Keratinocyte (primary cell): ENCODE measurements at regions not wholly inside any gene's neighbourhood (a gene's known extent, or its start where the extent isn't known, plus 50 kb on each side); places are given as distances from the start of the nearest gene placed in this dataset.

Experiments
- EZH2 ChIP-seq: IDR thresholded peaks from one replicate; pipeline ENCODE4 v1.6.1; 2012; ENCODE audit warnings: inconsistent platforms, mild to moderate bottlenecking, low read length, moderate library complexity
- TF ChIP-seq, protein P1 (sequence below), 3 experiments: IDR thresholded peaks in 1 of 3; conservative IDR thresholded peaks in 1 of 3; optimal IDR thresholded peaks in 1 of 3; 2 replicates in 2 of 3; 3 replicates in 1 of 3; pipeline versions ENCODE3 to v1.5.1; 2011; ENCODE audit warnings: low read length in 3 of 3, mild to moderate bottlenecking in 3 of 3, moderate library complexity in 2 of 3, control low read depth in 1 of 3, inconsistent platforms in 1 of 3; ENCODE audit not compliant: insufficient read depth in 2 of 3; ENCODE audit errors: extremely low read depth in 1 of 3

DNA sequence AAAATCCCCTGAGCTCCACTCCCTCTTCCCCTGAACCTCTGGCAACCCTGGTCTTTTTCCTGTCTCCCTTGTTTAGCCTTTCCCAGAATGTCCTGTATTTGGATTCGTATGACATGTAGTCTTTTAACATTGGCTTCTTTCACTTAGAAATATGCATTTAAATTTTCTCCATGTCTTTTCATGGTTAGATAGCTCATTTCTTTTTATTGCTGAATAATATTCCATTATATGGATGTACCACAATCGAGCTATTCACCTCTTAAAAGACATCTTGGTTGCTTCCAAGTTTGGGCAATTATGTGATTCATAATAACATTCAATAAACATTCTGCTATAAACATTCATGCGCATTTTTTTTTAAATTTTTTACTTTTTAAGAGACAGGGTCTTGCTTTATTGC lies 99.6 kb upstream of the ZNF536 start:
- TF ChIP-seq, protein P1, sequence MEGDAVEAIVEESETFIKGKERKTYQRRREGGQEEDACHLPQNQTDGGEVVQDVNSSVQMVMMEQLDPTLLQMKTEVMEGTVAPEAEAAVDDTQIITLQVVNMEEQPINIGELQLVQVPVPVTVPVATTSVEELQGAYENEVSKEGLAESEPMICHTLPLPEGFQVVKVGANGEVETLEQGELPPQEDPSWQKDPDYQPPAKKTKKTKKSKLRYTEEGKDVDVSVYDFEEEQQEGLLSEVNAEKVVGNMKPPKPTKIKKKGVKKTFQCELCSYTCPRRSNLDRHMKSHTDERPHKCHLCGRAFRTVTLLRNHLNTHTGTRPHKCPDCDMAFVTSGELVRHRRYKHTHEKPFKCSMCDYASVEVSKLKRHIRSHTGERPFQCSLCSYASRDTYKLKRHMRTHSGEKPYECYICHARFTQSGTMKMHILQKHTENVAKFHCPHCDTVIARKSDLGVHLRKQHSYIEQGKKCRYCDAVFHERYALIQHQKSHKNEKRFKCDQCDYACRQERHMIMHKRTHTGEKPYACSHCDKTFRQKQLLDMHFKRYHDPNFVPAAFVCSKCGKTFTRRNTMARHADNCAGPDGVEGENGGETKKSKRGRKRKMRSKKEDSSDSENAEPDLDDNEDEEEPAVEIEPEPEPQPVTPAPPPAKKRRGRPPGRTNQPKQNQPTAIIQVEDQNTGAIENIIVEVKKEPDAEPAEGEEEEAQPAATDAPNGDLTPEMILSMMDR (optimal IDR thresholded peaks at IDR 0.05 in 1 of 3, IDR thresholded peaks at IDR 0.05 in 1 of 3, conservative IDR thresholded peaks at IDR 0.05 in 1 of 3; ENCODE audit: extremely low read depth in 1 of 3, insufficient read depth in 2 of 3, low read length in 3 of 3), result no peak
- TF ChIP-seq EZH2, result no peak
